OCI-LY3 (cell line): ENCODE measurements at regions not wholly inside any gene's neighbourhood (a gene's known extent, or its start where the extent isn't known, plus 50 kb on each side); places are given as distances from the start of the nearest gene placed in this dataset.

Experiments
- H2AFZ ChIP-seq: fragments of 200-600, 300-600 bp; shearing (Covaris generic); 2 replicates; pipeline ENCODE4 v1.6.0; 2014; ENCODE audit warnings: antibody characterized with exemption, low read depth, low read length
- H3K27ac ChIP-seq: fragments of 200-600, 300-600 bp; sonication (generic); 2 replicates; pipeline ENCODE4 v1.5.1; 2014; ENCODE audit warnings: mild to moderate bottlenecking, low read length, moderate library complexity, mixed read lengths
- H3K27me3 ChIP-seq: fragments of 200-600, 300-600 bp; sonication (generic); 2 replicates; pipeline ENCODE4 v1.6.1; 2014; ENCODE audit warnings: low read depth, low read length, mixed read lengths
- H3K36me3 ChIP-seq: fragments of 200-600, 300-600 bp; sonication (generic); replicated peaks from 2 replicates; pipeline ENCODE3; 2014; ENCODE audit warnings: low read depth, low read length, mixed read lengths
- H3K4me1 ChIP-seq: fragments of 300-600, 200-600 bp; sonication (generic); 2 replicates; pipeline ENCODE4 v1.6.1; 2014; ENCODE audit warnings: low read length, mixed read lengths
- H3K4me2 ChIP-seq: fragments of 200-600, 300-600 bp; sonication (generic); 2 replicates; pipeline ENCODE4 v1.6.1; 2014; ENCODE audit warnings: low read length, mixed read lengths
- H3K4me3 ChIP-seq: fragments of 300-600, 200-600 bp; sonication (generic); 2 replicates; pipeline ENCODE4 v1.5.1; 2014; ENCODE audit warnings: antibody characterized with exemption, mild to moderate bottlenecking, low read length, moderate library complexity
- H3K79me2 ChIP-seq: fragments of 300-600, 200-600 bp; shearing (Covaris generic); 2 replicates; pipeline ENCODE4 v1.6.1; 2014; ENCODE audit warnings: mild to moderate bottlenecking, low read length, mixed read lengths
- H3K9ac ChIP-seq: fragments of 300-600, 200-600 bp; shearing (Covaris generic); 2 replicates; pipeline ENCODE4 v1.6.0; 2014; ENCODE audit warnings: mild to moderate bottlenecking, low read length, moderate library complexity
- H3K9me3 ChIP-seq: fragments of 200-600, 300-600 bp; shearing (Covaris generic); 2 replicates; pipeline ENCODE4 v1.6.1; 2014; ENCODE audit warnings: low read length, mixed read lengths; ENCODE audit not compliant: insufficient read depth
- H4K20me1 ChIP-seq: fragments of 200-600, 300-600 bp; sonication (generic); 2 replicates; pipeline ENCODE4 v1.6.1; 2016; ENCODE audit warnings: low read length, mixed read lengths; ENCODE audit not compliant: insufficient read depth
- EZH2phosphoT487 ChIP-seq: fragments of 200-600 bp; shearing (Covaris generic); IDR thresholded peaks from 2 replicates; pipeline ENCODE4 v1.6.1; 2018; ENCODE audit warnings: antibody characterized with exemption, mixed run types, low read depth
- TF ChIP-seq, protein P1 (sequence below): fragments of 200-600, 300-600 bp; sonication (generic); IDR thresholded peaks from 2 replicates; pipeline ENCODE4 v1.5.1; 2014; ENCODE audit warnings: antibody characterized with exemption, low read length, low read depth

DNA sequence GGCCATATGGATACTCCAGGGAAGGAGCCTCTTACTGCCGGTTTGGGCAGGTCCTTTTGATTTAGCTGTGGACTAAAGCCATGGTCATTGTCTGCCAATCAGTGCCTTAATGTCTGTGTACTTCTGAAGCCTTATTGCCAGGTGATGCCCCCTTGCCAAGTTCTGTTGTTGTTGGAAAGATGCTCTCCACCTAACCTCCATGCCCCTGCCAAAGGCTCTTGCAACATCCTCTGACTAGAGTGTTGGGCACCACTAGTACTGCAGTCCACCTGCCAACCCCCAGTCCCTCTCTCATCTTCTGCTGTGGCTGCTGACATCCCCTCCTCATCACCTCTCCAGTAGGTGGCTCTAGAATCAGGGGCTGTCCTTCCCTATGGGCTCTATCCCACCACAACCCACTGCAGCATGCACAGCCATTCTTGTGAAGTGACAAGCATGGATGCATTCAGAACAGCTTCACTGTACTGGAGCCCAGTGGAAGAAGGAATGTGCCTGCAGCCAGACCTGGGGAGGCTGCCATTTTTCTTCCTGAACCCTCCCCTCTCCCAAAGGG is 375.3 kb upstream of the CDH5 start:
- no peak overlapping the region for H2AFZ ChIP-seq
- H3K79me2 ChIP-seq, result no peaks in the 10 kb centered on the region
- H4K20me1 ChIP-seq, result no peaks in the 10 kb centered on the region
- H3K9me3 ChIP-seq, result no peaks in the 10 kb centered on the region
- H3K4me3 ChIP-seq, result no peak overlapping the region
- peaks cover 4% of the 10 kb centered on the region; the same call in 1 of the 2 replicates for H3K27me3 ChIP-seq
- H3K36me3 ChIP-seq, result no peaks in the 10 kb centered on the region
- TF ChIP-seq, protein P1, sequence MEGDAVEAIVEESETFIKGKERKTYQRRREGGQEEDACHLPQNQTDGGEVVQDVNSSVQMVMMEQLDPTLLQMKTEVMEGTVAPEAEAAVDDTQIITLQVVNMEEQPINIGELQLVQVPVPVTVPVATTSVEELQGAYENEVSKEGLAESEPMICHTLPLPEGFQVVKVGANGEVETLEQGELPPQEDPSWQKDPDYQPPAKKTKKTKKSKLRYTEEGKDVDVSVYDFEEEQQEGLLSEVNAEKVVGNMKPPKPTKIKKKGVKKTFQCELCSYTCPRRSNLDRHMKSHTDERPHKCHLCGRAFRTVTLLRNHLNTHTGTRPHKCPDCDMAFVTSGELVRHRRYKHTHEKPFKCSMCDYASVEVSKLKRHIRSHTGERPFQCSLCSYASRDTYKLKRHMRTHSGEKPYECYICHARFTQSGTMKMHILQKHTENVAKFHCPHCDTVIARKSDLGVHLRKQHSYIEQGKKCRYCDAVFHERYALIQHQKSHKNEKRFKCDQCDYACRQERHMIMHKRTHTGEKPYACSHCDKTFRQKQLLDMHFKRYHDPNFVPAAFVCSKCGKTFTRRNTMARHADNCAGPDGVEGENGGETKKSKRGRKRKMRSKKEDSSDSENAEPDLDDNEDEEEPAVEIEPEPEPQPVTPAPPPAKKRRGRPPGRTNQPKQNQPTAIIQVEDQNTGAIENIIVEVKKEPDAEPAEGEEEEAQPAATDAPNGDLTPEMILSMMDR, result no peak
- no peak for TF ChIP-seq EZH2phosphoT487
- H3K9ac ChIP-seq, result no peak overlapping the region
- H3K27ac ChIP-seq, result no peak overlapping the region
- H3K4me1 ChIP-seq, result no peaks in the 10 kb centered on the region
- no peak overlapping the region for H3K4me2 ChIP-seq

DNA sequence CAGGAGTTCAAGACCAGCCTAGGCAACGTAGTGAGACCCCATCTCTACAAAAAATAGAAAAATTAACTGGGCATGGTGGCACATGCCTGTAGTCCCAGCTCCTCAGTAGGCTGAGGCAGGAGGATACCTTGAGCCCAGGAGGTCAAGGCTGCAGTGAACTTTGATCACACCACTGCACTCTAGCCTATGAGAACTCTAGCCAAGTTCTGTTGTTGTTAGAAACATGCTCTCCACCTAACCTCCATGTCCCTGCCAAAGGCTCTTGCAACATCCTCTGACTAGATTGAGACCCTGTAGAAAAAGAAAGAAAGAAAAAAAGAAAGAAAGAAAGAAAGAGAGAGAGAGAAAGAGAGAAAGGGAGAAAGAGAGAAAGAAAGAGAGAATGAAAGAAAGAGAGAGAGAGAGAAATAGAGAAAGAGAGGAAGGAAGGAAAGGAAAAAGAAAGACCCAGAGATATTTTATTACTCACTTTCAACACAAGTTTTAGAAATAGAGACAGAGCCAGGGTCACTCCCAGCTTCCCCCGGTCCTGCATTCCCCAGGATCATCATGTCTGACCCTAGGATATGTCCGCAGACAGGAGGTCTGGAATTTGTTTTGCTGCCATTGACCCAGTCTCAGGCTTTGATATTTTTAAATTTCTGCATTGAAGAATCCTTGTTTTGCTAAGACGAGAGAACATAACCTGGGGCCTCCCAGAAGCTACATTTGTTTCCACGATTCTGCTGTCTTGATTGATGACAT is 376.5 kb upstream of the CDH5 start:
- no peaks in the 10 kb centered on the region for H3K4me1 ChIP-seq

GRCh38 chr16:65988024-65988595 is 378.4 kb upstream of the CDH5 start:
- Histone ChIP-seq H3K27ac (no peak overlapping the region), H3K79me2 (no peaks in the 10 kb centered on the region), H3K27me3 (0 out of 2 replicates have a peak, but pooled peaks cover 4% of the 10 kb centered on the region), H2AFZ (no peak overlapping the region), H3K36me3 (no peaks in the 10 kb centered on the region), H3K4me3 (no peak overlapping the region), H3K9ac (no peak overlapping the region), H4K20me1 (no peaks in the 10 kb centered on the region), H3K4me2 (no peak overlapping the region), H3K4me1 (no peaks in the 10 kb centered on the region), H3K9me3 (no peaks in the 10 kb centered on the region)
- TF ChIP-seq, protein P1, result no peak
- no peak for TF ChIP-seq EZH2phosphoT487

More for the DNA sequence above, 376.5 kb upstream of the CDH5 start:
- Histone ChIP-seq H3K4me3 (no peak overlapping the region), H4K20me1 (no peaks in the 10 kb centered on the region), H3K27ac (no peak overlapping the region), H3K36me3 (no peaks in the 10 kb centered on the region), H2AFZ (no peak overlapping the region), H3K27me3 (peaks cover 4% of the 10 kb centered on the region; the same call in 1 of the 2 replicates), H3K79me2 (no peaks in the 10 kb centered on the region), H3K4me2 (no peak overlapping the region), H3K9ac (no peak overlapping the region), H3K9me3 (no peaks in the 10 kb centered on the region)
- no peak for TF ChIP-seq EZH2phosphoT487
- TF ChIP-seq, protein P1, result no peak

- no peak overlapping the region for H3K4me2 ChIP-seq
- no peaks in the 10 kb centered on the region for H3K9me3 ChIP-seq
- no peak for TF ChIP-seq EZH2phosphoT487
- TF ChIP-seq, protein P1, result no peak
- no peaks in the 10 kb centered on the region for H3K36me3 ChIP-seq
- no peak overlapping the region for H3K4me3 ChIP-seq
- H2AFZ ChIP-seq, result no peak overlapping the region
- no peaks in the 10 kb centered on the region for H4K20me1 ChIP-seq
- no peaks in the 10 kb centered on the region for H3K4me1 ChIP-seq
- no peak overlapping the region for H3K27ac ChIP-seq
- peaks cover 9% of the 10 kb centered on the region; the same call in 1 of the 2 replicates for H3K27me3 ChIP-seq
- no peaks in the 10 kb centered on the region for H3K79me2 ChIP-seq
- H3K9ac ChIP-seq, result no peak overlapping the region
Observed at GRCh38 chr16:65984296-65984695, 382.2 kb upstream of the CDH5 start.
